HT-29 (cell line): ENCODE measurements at regions not wholly inside any gene's neighbourhood (a gene's known extent, or its start where the extent isn't known, plus 50 kb on each side); places are given as distances from the start of the nearest gene placed in this dataset.

Experiments used
- DNase-seq: peaks from one replicate; pipeline ENCODE4 v3.0.0-alpha.2; 2015; ENCODE audit warnings: low spot score

DNA sequence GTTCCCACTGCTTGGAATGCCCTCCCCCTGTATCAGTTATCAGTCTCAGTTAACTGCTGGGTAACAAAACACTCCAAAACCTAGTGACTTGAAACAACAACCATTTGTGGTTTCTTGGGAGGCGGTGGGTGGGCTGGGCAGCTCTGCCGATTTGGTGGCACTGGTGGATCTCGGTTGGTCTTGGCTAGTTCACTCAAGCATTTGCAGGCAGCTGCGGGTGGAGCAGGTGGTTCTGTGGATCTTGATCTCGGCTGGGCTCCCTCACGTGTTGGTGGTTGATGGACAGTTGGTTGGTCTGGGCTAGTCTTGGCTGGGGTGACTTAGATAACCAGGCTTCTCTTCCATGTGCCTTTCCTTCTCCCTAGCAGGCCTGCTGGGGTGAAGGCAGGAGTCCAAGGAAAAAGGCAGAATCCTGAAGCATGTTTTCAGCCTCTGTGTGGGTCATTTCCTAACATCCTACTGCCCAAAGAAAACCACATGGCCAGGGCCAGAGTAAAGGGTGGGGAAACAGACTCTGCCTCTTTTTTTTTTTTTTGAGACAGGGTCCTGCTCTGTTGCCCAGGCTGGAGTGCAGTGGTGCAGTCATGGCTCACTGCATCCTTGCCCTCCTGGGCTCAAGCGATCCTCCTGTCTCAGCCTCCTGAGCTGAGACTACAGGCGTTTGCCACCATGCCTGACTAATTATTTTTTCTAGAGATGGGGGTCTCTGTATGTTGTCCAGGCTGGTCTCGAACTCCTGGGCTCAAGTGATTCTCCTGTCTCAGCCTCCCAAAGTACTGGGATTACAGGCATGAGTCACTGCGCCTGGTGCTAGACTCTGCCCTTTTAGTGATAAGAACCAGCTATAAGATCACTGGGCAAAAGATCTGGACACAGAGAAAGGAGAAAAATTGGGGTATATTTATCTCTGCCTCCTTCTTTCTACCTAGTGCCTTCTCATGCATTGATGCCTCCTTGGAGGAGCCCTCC is 183.7 kb downstream of the RGS3 start:
- DNase-seq = no peak

DNA sequence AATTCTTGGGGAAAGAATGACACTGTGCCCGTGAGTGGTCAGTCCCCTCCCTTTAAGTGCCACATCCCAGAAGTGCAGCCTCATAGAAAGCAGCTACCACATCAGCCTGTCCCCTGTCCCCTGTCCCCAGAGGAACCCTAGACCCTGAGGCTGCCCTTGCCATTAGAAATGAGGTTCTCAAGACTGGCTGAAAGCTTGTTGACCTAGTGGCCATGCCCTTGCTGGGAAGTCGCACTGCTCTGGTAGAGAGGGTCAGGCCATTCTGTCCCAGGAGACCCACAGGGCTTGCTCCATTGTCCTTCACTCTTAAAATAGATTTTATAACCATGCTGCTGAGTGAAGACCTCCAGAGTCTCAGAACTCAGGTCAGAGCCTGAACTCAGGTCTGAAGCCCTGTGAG is 184.5 kb downstream of the RGS3 start:
- no peak for DNase-seq

DNA sequence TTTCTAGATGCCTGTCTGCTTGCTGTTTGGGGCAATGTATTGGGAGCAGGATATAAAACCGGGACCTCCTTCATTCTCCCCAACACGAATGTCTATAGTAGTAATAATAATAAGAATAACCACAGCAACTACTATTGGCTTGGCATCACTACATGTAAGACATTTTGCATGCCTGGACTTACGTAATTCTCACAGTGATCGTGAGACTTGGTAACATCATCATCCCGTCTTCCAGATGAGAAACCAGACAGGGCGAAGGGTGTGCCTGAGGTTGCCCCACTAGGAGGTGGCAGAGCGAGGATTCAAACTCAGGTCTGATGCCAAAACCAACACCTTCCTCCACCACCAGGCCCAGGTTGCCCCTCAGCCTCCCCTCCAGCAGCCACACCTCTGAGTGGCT is 185.1 kb downstream of the RGS3 start:
- DNase-seq = no peak

DNA sequence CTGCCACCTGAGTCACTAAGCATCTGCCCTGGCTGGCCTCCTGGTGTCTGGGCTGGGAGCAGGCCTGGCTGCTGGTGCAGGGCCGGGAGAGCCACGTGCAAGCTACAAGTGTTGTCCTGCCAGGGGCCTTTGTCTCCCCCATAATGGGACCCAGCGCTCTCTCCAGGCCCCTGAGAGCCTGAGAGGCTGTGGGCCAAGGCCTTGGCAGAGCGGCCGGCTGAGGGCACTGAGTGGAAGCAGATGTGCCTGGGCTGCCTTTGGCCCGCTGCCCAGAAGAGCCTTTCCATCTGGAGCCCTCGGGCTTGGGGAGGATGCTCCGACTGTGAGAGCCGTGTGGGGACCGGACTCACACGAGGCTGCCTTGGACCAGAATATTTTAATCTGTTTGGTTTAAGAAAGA is 185.5 kb downstream of the RGS3 start:
- no peak for DNase-seq

DNA sequence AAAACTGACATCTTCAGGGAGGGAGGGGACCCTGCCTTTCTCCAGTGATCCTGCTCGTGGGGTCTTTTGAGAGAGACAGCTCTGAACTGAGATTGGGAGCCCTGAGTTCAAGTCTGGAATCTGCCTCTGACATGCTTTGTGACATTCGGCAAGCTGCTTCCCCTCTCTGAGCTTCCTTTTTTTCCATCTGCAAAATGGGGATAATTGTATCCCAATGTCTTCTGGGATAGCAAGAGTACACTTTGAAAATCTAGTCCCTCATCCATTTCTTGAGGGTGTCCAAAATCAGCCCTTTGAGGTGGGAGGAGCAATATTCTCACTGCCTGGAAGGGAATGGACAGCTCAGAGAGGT is 186.3 kb downstream of the RGS3 start:
- DNase-seq = no peak

DNA sequence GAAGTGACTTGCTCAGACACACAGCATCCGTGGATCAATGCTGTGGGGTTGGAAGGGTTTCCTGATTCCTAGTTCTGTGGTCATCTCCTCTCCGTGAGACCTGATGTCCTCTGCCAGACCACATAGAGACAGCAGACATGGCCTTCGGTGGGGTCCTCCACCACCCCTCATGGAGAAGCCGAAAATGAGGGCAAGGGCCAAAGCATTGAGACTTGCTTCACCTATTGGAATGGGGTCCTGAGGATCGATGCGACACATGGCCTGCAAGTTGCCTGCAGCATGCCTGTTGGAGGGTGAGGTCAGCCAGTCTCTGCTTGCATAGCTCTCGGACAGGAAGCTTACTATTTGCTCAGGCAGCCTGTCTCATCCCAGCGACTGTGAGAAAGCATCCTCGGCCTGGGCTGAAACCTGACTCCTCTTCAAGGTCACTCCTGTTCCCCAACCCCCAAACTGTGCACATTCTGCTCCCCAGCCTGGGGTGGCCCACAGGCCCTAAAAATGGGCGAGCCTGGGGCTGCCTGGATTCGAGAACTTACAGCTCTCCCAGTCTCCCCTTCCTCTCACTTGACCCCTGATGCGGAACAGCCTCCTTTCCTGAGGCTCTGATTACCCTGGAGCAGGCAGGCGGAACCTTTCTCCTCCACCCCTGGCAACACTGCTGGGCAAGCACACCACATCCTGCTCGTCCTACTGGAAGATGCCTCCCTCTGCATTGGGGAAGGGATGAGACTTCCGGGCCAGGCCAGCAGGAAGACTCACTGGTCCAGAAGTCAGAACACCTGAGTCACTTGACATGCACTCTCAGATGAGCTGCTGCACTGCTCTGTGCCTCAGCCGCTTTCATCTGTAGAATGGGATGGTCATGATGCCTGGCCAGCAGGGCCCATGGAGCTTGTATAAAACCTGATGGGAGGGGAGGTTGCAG is 186.9 kb downstream of the RGS3 start:
- DNase-seq = no peak

DNA sequence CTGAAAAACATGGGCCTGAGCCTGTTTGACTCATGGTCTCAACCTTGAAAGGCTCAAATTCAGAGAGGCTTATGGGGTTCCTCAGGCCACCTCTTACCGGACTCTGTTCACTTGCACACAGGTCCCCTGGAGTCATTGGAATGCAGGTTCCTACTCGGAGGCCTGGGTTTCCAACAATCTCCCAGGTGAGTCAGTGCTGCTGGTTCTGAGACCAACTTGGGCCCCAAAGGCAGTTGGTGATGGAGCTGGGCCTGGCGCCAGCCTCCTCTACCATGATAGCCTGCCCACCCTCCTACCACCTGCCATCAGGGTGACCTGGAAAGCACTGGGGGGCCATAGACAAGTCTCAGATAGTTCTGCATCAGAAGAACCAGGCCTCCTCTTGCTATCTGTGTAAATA is 188.4 kb downstream of the RGS3 start:
- no peak for DNase-seq

DNA sequence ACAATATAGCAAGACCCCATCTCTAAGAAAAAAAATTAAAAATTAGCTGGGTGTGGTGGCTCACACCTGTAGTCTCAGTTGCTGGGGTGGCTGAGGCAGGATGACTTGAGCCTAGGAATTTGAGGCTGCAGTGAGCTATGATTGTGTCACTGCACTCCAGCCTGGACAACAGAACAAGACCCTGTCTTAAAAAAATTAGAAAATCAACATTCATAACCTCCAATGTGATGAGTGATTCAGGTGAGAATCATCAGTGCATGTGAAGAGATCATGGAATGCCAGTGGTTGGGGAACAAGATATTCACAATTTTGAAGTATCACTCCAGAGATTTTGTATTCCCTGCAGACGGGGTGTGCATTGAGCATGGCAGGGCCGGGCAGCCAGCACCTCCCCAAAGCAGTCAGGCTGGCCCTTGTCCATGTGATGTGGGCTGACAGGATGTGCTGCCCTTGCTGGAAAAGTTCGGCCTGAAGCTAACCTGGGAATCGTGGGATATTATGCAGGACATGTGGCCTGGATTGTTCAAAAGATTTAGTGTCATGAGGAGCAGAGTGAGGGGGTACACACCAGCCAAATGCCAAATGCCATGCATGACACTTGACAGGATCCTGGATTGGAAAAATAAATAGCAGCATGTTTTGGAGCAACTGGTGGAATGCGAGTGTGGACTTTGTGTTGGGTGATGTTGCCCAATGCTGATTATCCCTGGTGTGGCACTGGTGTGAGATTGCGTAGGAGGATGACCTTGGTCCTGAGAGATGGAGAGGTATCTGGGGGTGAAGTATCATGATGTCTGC is 189.0 kb downstream of the RGS3 start:
- DNase-seq = no peak

DNA sequence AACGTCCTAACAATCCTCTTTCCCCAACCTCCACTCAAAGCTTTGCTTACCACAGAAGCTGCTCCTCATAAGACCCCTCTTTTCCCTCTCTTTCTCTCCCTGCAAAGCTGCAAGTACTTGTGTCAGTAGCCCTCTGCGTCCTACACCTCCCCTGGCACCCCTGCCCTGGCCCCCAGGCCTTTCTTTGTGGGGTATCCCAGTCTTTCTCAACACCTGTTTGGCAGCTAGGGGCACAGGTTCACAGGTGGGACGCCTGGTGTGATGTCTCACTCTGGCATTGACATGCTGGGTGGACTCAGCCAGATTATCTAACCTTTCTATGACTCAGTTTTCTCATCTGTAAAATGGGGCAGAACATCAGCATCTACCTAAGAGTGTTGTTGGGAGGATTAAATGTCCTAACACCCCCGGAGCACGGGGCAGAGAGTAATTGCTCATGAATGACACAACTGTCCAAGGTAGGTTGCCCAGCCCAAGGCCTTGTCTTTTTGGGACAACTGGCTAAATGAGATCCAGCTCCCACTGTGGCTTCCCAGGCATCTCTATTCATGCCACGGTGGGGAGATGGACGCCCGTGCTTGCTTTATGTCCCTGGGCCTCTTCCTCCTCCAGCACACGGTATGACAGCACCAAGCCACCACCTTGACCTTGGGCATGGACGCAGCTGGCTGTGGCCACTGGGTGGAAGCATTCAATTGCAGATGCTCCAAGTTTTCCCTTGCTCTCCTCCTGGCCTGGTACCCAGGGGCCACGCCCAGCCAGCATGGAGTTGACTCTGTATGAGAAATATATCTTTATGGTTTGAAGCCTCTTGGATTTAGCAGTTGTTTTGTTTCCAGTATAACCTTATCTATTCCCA is 190.4 kb downstream of the RGS3 start:
- DNase-seq = no peak

DNA sequence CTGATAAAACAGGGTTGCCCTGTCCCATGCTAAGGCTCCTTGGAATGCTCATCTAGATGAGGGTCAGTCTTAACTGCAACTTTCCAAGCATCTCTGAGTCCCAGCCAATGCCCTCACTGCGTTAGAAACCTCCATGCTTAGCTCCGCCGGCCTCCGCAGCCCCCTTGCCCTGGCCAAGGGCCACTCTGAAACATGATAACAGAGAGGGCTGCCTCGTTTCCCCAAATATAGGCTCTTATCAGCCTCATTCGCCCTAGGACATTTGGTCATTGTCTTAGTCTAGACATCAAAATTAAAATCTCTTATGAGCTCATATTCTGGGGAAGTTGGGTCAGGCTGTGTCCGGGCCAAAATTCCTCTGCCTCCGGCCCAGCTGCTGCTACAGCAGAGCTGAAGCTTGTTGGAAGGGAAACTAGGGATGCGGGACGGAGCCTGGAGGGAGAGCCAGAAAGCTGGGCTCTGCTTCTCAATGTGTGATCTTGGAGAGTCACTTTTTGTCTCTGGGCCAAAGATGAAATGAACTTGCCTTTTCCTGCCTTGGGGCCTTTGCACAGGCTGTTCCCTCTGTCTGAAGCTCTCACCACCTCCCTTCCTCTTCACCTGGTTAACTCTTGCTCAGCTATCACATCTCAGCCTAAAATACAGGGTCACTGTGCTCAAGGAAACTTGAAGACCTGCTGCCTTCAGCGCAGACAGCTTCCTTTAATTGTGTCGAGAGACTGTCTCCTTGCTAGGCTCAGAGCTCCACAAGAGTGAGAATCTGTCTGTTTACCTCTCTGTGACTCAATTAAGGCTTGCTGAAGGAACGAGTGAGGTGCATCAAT is 191.3 kb downstream of the RGS3 start:
- no peak for DNase-seq

DNA sequence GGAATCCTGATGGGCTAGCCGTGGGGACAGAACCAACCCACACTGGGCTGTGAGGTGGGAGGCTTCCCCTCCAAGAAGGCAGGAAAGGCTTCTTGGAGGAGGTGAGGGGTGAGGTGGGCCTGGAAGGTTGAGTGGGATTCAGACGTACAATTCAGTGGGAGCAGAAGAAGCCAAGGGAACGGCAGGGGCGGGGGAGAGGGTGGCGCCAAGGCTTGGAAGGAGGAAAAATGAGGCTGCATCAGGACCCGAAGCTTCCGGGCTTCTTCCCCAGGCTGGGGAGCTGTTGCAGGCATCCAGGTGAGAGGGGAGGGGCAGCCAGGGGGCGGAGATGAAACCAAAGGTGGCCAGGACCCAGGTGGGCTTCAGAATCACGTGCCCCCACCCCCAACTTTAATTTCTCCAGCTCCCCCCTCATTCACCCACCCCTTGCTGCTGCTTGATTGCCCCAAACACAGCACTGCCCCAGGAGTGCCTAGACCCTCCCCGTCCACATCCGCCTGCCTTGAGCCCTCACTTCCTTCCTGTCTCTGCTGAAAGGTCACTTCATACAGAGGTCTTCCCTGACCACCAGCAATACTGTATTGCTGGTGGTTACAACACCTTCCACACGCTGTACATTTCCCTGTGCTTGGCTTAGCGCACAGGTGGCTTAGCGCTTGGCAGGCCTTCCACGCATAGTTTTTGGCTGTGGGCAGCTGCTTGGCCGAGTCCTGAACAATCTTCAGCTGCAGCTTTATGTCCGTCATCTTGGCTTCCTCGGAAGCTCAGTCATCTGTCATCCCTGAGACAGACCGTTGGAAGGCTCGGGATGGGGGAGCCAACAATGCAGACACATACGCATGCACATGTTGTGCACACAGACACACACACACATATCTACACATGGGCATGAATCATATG is 193.5 kb downstream of the RGS3 start:
- DNase-seq = no peak

DNA sequence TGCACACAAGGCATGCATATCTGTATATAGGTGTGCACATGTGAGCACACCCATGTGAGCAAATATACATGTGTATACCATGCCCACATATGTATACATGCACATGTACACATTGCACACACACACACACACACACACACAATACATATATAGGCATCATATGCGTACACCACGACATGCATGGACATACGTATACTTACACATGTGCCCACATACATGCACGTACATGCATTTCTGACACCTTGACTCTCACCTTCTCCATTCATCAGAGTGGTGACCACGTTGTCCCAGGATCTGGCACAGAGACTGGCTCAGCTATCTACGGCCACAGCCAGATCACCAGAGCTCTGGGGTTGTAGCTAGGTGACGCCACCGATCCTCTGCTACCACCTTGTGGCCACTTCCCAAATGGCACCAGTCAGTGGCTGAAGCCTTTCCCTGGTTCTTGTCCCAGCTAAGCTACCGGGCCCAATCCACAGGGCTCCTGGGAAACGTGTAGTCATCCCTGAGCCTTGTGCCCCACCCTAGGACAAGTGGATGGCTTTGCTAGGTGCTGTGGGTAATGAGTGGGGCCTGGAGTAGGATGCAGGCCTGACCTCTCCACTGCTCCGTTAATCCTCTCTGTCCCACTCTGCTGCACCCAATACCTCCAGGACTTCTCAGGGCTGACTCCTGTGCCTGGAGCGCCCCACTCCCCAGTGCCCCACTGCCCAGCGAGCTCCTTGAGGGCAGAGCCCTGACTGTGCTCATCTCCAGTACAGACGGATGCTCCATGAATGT is 194.4 kb downstream of the RGS3 start:
- peak; percentile 96 for DNase-seq

DNA sequence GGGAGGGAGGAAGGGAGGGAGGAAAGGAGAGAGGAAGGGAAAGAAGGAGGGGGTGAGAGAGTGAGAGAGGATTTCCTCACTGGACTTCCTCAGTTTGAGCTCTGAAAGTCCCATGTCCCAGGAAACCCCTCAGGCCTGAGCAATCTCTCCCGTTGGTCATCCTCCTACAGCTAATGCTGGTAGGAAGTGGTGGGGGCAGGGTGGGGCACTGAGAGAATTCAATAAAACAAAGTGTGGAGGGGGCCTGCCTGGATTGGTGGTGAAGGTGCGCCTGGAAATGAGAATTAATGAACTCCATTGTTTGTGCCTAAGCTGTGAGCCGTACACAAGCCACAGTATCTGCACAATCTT is 195.0 kb downstream of the RGS3 start:
- DNase-seq = no peak

DNA sequence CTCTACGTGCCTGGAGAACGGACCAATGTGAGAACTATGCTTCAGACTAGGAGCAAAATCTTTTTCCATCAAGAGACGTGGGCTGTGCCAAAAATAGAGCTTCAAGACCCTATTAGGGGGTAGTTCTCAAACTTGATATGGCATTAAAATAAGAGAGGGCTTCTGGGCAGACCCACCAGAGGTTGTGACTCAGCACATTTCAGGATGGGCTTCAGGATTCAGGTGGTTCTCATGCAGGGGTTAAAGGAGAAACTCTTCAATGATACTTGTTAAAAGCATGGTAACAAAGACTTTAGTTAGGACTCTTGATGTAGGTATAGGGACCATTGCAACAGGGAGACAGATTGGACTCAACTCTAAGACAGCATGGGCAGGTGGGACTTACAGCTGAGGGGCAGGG is 195.5 kb downstream of the RGS3 start:
- DNase-seq = no peak

DNA sequence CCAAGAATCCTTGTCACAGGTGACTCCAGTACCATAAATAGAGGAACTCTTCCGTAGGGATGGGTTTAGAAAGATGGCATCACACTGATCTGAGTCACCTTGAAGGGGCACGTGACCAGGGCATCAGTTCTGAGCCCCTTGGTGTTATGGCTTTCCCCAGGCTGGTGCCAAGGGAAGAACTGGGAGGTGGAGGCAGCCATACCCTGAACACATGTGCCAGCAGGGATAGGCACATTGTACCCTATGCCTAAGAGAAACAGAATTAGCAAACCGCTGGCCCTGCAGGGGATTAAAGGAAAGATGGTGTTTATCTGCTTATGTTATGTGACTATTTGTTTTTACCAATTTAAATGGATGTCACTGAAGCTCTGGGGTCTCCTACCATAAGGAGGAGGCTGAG is 196.2 kb downstream of the RGS3 start:
- DNase-seq = no peak

DNA sequence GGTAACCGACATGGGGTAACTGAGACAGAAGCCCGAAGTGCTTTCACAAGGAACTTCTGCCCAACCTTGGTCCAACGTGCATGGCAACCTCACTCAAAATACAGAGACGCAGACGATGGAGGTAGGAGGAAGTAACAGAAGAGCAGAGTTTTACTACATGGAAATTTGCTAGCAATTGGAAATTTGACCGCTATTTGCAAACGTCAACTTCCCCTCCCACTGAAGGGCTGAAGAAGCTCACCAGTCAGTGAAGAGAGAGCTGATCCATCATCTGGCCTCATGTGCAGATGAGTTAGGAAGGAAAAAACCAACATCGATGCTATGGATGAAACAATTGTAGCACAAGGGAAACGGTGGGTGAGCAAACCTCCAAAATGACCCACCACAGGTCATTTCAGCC is 196.7 kb downstream of the RGS3 start:
- no peak for DNase-seq

DNA sequence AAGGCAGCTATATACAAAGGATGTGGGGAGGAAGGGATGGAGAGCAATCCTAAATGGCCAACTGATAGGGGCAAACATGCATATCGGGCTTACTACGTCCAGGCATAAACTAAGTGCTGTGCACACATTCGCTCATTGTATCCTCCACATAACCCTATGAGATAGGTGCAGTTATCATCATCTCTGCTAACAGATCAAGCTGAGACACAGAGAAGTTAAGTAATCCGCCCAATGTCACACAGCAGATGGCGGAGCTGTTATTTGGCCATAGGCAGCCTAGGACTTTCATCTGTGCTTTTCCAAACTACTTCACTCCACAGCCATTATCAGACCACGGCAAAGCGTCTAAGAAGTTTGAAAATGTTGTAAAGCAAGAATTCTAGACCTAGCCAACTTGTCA is 197.5 kb downstream of the RGS3 start:
- DNase-seq = no peak

DNA sequence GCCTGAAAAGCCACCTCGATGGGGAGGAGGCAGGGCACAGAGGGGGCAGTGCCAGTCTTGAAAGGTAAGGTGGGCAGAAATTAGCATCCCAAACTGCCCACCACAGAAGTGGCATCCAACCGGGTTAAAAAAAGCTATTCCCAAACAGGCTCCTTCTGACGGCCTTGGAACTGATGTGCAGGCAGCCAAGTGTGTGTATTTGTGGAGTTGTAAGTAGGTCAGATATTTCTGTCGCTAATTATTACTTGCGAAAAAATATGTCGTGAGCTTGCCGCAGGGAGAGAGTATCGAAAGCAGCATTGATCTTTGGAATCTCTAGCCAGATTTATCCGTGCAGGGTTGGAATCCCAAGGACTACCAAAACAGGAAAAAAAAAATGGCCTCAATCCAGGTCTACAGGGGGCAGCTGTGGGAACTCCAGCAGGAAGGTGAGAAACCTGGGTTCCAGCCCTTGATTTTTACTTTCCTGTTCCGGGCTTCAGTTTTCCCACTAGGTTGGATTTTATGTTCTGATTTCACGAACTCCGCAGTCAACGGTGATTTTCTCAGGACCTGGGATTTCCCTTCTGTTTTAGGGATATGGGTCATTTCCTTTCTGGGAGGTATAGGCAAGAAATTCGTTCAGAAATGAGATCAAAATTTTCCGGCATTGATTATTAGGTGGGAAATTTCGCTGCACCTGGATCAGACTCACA is 200.8 kb downstream of the RGS3 start:
- no peak for DNase-seq
